Stimulated activated CD8-positive, alpha-beta memory T cell treated with anti-CD3 and anti-CD28 coated beads, Interleukin-7, amount 100 ng/mL, for 4 hours (primary cell): ENCODE measurements at regions not wholly inside any gene's neighbourhood (a gene's known extent, or its start where the extent isn't known, plus 50 kb on each side); places are given as distances from the start of the nearest gene placed in this dataset.
"Not testable (repeated sequence)": the region's sequence is repeated elsewhere in the genome, so short reads cannot be mapped to it uniquely, and the experiment has no call there.

Experiments
- DNase-seq, 2 donors: peaks; one replicate each; pipeline ENCODE4 v3.0.0-alpha.2; 2020; ENCODE audit warnings: low read depth in 2 of 2

GRCh38 chr17:14732211-14732610 is 431.3 kb downstream of the HS3ST3B1 start:
- DNase-seq: no peak

- DNase-seq: no peak
Measured at GRCh38 chr17:14731591-14731990, 430.7 kb downstream of the HS3ST3B1 start.

DNA sequence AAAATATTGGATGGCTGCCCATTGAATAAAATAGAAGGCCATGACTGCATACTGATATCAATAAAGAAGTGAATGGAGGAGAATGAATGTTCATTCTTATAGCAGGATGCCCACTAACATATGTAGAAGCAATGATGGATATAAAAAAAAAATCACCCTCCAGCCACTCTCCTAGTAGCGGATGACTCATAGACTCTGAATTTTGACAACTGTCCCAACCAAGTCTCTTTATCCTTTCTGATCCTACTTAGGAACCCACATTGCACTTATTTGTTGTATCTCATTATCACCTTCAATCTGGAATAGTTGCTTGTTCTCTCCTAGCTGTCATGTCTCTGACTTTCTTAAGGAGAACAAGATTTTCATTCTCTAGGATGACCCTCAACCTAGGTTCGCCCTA is 429.9 kb downstream of the HS3ST3B1 start:
- no peak for DNase-seq

DNA sequence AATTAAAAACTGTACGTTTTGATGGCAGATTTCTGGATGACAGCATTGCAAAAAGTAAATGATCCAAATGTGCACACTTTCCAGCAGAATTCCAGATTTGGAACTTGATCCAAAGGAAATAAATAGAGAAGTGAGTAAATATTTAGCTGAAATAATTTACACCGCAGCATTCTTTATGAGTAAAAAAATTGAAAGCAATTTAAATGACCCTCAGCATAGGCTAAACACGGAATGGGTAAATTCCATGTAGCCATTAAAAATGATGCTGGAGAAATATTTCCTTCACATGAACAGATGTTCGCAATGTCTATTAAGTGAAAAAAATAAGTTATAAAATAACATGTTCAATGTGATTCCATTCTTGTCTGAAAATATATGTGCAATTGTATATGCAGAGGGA is 424.8 kb downstream of the HS3ST3B1 start:
- DNase-seq: no peak

- DNase-seq: no peak
Measured at GRCh38 chr17:14724770-14725169, 423.9 kb downstream of the HS3ST3B1 start.

- not testable (repeated sequence) for DNase-seq
Measured at GRCh38 chr17:14723349-14723748, 422.5 kb downstream of the HS3ST3B1 start.

DNA sequence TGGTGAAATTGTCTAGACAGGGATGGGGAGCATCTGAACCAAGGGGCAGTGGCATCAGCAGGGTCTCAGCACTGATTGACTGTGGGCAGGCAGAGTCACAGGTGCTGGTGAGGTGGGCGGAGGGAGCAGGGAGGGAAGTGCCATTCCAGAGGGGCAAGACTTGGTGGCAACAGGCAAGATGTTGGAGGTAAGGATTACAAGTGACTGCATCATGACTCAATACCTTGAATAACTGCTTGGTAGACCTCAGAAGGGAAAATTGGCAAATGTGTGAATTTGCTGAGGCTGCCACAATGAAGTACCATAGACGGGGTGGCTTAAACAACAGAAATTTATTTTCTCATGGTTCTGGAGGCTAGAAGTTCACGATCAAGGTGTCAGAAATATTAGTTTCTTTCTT is 419.1 kb downstream of the HS3ST3B1 start:
- no peak for DNase-seq

DNA sequence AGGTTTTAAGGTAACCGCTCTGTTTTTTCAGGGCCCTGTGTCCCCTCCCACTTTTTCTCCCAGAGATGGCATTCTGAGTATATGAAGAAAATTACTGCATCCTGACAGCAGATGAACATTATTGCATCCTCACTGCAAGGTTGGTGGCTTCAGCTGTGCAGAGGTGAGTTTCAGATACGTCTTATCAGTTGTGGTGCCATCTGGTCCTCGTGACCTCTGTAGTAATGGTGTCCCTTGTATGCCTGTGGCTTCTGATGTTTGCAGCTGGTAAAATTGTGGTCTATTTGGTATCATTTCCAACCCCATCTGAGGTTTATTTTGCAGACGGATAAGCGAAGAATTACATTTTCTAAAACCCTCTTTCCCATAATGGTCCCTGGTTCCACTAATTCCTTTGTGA is 417.0 kb downstream of the HS3ST3B1 start:
- DNase-seq: no peak

- DNase-seq: no peak
Measured at GRCh38 chr17:14715561-14715960, 414.7 kb downstream of the HS3ST3B1 start.

DNA sequence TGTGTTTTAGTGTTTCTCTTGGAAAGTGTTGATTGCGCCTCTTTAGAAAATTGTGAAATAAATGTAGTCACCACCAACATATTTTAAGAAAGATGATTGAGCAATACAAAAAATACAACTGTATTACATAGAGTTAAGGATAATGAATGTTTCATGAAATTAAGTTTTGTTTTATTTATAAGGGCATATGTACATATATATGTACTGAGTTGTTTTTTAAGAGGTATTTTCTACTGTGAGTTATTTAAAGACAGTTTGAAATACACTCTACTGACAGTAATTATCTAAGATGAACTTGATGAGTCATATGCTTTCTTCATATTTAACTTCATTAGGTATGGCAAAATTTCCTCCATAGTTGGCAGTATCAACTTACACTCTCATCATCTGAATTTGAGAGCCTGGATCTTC is 411.7 kb downstream of the HS3ST3B1 start:
- no peak for DNase-seq

- DNase-seq: no peak
Measured at GRCh38 chr17:14704121-14704520, 403.2 kb downstream of the HS3ST3B1 start.

DNA sequence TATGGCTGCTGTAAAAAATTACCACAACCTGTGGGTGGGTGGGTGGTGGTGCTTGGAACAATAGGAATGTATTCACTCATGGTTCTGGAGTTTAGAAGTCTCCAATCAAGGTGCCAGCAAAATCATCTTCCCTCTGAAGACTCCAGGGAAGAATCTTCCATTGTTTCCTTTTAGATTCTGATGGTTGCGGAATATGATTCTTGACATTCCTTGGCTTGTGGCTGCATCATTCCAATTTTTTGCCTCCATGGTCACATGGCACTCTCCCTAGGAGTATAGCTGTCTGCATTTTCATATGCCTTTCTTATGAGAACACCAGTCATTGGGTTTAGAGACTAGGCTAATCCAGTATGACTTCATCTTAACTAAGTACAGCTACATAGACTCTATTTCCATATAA is 401.0 kb downstream of the HS3ST3B1 start:
- DNase-seq: no peak

GRCh38 chr17:14699574-14700185 is 398.8 kb downstream of the HS3ST3B1 start:
- DNase-seq: no peak

DNA sequence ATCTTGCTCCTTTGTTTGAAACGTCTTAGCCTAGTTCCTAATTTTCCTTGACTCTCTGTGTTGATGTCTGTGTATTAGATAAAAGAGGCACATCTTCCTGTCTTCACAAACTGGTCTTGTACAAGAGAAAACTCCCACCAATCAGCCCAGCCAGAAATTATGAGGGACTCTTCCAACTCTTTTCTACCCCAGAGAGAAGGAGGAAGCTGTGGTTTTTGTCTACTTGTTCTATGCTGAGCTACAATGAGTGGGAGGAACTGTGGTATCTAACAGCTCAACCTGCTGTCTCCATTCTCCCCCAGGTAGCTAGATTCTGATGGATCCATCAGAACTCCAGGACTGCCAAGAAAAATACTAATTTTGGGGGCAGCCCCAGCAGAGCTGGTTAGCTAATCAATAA is 392.5 kb downstream of the HS3ST3B1 start:
- DNase-seq: no peak

DNA sequence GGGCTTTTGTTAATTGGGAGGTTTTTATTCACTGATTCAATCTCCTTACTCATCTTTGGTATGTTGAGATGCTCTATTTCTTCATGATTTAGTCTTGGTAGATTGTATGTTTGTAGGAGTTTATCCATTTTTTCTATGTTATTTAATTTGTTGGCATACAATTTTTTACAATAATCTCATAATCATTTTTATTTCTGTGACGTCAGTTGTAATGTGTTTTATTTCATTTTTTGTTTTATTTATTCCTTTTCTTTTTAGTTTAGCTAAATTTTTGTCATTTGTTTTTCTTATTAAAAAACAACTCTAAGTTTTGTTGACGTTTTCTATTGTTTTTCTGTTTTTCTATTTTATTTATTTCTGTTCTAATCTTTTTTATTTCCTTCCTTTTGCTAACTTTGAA is 389.8 kb downstream of the HS3ST3B1 start:
- no peak for DNase-seq

- no peak for DNase-seq
Measured at GRCh38 chr17:14688134-14688533, 387.3 kb downstream of the HS3ST3B1 start.

DNA sequence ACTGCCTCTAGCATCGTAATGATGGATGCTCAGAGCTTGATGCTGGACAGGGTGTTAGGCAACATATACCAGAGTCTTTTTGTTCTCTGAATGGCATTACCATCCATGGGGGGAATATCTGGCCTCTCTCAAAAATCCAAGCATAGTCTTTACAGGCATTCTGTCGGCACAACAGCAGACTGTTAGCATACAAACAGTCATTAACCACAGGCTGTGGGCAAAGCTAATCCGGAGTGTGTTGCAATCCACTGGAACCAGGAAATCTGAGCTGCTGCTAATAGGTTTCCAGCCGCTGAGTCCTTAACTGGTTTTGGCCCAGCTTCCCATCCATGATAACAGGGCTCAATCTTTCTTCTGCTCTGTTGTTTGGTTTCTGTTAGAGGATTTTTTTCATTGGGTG is 371.9 kb downstream of the HS3ST3B1 start:
- DNase-seq: no peak

DNA sequence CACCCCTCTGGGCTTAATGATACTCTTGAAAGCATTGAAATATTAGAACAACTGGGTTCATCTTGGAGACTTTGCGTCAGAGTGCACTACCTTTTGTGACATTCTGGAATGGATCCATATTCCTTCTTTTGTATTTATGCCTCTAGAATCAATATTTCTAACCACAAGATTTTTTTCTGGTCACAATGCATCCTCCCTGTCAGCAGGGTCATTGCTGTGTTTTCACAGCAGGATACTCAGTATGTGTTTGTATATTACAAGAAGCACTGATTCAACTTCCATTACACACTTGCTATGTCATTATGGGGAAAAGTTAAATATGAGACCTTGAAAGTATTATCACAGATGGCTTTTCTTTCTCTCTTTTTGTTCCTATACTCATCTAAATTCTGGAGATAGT is 370.0 kb downstream of the HS3ST3B1 start:
- no peak for DNase-seq

GRCh38 chr17:14664511-14664910 is 363.6 kb downstream of the HS3ST3B1 start:
- no peak for DNase-seq

GRCh38 chr17:14641117-14641516 is 340.2 kb downstream of the HS3ST3B1 start:
- no peak for DNase-seq

DNA sequence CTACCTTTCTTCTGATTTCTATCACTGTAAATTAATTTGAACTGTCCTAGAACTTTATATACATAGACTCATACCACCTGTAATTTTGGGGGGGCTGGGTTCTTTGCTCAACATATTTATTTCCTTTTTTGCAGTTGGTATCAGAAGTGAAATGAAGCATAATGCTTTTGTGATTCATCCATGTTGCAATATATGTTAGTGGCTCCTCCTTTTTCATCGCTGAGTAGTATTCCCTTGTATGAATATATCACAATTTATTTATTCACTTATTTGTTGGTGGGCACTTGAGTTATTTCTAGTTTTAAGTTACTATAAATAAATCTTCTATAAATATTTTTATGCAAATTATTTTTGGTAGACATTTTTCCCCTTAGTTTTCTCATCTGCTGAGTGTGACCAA is 336.4 kb downstream of the HS3ST3B1 start:
- DNase-seq: no peak

- no peak for DNase-seq
Measured at GRCh38 chr17:14630621-14631020, 329.7 kb downstream of the HS3ST3B1 start.

DNA sequence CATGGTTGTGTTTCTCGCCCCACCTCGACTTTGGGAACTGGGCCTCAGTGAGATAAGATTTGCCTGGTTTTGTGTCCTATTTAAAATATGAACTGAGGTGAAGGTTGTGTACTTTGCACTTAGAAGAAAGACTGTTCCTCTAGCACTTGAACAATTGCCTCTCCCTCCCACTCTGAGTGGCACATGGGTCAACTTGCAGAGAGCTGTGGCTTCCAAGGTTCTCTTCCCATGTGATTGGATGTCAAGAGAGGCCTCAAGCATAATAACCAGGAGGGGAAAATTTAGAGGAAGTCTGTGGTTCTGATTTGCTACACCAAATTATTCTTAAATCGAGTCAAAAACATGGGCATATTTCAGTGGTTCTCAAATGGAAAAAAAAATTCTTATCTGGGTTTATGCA is 329.2 kb downstream of the HS3ST3B1 start:
- no peak for DNase-seq

- no peak for DNase-seq
Measured at GRCh38 chr17:14622615-14623101, 321.8 kb downstream of the HS3ST3B1 start.
